Suppressor macrophage (primary cell): ENCODE measurements at regions not wholly inside any gene's neighbourhood (a gene's known extent, or its start where the extent isn't known, plus 50 kb on each side); places are given as distances from the start of the nearest gene placed in this dataset.
"Not testable (repeated sequence)": the region's sequence is repeated elsewhere in the genome, so short reads cannot be mapped to it uniquely, and the experiment has no call there.

ENCODE experiments used
- DNase-seq, 4 experiments: peaks; one replicate each; pipeline ENCODE4 v3.0.0-alpha.2; 2020 to 2022

GRCh38 chr12:43245947-43246346 lies 306.1 kb downstream of the ADAMTS20 start:
- DNase-seq = no peak

- no peak for DNase-seq
Measured at GRCh38 chr12:43241986-43242385, 310.0 kb downstream of the ADAMTS20 start.

DNA sequence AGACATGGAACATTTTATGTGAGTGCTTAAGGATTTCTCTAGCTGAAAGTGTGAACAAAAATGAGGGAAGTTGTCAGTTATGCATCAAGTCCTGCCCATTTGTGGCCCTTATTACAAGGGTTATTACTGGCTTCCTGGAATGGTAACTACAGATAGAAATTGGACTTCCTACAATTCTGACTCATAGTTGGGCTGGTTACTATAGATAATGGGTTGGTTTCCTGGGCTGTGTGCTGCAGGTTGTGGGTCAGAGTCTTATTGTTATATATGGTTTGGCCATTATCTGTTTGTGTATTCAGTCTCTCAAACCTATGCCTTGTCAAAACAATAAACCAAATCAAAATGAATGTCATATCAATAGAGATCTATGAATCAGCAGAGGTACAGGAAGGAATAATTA lies 313.7 kb downstream of the ADAMTS20 start:
- no peak for DNase-seq

DNA sequence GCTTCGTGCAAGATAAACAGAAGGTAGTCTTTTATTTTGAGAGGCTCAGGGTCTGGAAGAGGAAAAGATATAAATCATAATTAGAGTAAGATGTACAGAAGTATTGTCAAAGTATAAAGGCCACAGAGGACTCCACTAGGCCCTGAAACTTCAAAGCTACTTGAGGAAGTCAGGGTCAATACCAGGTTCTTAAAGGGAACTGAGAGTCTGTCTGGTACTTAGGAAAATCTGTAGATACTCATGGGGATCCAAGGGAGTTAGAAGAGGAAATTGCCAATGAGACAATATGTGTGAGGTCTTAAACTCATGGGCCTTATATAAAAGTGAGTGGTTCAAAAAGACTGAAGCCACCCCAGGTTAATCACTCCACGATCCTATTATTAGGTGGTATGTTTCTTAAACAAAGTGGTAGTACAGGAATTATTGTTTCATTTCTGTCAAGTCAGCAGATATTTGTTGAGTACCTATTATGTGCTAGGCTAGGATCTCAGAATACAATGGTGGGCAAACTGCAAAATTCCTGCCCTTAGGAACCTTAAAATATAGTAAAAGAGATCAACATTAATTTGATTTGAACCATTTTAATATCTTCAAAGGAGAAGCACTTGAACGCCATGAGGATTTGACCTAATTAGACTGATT lies 314.6 kb downstream of the ADAMTS20 start:
- no peak for DNase-seq

GRCh38 chr12:43235721-43236120 lies 316.3 kb downstream of the ADAMTS20 start:
- DNase-seq = no peak

- DNase-seq = no peak
Measured at GRCh38 chr12:43233861-43234260, 318.1 kb downstream of the ADAMTS20 start.

DNA sequence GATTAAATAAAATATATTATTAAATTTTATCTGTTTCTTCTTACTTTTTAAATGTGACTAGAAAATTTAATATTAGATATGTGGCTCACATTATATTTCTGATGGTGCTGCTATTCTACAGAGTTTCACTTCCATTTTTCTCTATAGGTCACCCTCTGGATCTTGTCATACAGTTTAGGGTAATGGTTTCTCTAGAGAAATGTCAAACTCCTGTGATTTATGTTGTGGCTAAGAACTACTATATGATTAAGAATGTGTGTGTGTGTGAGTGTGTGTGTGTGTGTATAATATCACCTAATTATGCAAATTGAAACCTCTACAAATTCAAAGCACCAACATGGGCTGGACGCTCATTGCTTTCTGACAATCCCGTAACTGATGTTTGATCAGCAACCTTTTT lies 325.9 kb downstream of the ADAMTS20 start:
- no peak for DNase-seq

DNA sequence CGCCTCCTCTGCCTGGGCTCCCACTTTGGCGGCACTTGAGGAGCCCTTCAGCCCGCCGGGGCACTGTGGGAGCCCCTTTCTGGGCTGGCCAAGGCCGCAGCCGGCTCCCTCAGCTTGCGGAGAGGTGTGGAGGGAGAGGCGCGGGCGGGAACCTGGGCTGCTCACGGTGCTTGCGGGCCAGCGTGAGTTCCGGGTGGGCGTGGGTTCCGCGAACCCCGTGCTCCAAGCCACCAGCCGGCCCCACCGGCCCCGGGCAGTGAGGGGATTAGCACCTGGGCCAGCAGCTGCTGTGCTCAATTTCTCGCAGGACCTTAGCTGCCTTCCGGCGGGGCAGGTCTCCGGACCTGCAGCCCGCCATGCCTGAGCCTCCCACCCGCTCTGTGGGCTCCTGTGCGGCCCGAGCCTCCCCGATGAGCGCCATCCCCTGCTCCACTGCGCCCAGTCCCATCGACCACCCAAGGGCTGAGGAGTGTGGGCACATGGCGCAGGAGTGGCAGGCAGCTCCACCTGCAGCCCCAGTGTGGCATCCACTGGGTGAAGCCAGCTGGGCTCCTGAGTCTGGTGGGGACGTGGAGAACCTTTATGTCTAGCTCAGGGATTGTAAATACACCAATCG lies 327.7 kb downstream of the ADAMTS20 start:
- DNase-seq = not testable (repeated sequence)

DNA sequence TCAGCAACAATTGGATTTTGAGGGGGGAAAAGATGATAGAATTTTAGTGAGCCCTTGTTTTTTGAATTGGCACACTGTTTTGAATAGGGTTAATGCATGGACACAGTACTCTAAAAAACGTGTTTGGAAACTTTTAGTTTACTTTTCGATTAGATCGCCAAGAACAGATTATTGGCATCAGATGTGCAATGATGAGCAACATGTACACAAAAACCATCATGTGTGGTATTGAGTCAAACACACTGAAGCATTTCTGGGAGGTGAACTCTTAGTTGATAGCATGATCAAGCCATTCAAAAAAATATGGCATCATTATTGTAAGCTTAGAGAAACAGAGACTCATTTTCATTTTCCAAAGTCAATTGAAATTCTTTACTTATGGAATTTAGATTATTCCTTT lies 329.2 kb downstream of the ADAMTS20 start:
- DNase-seq = no peak

- no peak for DNase-seq
Measured at GRCh38 chr12:43221216-43221615, 330.8 kb downstream of the ADAMTS20 start.

DNA sequence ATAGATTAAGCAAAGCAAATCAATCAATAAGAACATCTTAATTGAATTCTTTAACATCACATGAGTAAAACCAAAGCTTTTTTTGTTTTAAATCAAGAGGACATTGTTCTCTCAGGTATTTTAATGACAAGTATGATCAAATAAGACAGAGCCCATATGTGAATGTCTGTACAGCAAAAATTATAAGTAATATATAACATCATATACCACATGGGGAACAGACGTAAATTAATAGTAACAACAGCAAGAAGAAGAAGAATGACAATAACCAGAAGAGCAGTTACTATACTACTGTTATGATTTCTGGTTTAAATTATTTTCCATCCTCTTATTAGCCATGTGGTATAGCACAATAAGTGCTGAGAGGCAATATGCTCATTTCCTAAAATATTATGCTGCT lies 335.5 kb downstream of the ADAMTS20 start:
- DNase-seq = no peak

DNA sequence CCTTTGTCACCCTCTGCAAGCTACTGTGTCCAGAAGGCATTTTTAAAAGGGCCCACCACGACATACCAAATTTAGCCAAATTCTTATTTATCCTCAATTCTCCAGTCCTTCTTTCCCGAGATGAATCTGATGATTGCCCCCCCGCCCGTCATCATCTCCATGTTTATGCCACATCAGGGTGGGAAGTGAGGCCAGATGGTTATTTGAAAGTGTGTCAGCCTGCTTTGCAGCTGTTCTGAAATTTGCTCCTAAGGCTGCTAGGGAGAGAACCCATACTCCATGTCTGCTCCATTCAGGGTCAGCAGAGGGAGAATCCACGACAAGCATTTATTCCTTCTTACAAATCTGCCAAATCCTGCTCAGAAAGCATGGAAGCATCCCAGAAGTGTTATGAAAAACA lies 337.8 kb downstream of the ADAMTS20 start:
- DNase-seq = no peak

DNA sequence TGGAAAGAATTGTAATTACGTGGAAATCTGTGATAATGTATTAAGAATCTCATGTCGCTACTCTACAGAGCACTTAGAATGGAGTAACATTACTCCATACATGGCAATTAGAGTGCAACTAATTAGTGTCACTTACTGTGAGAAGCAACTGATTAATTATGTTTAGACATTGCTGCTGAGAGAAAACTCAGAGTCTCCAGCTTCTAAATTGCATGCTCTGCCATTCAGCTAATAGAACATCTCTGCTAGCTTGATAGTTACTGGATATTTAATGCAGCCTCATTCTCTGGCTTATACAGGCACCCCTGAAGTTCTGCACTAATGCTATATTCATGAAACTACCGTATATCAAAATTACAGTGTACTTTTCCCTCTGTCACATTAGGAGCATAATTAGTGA lies 338.4 kb downstream of the ADAMTS20 start:
- no peak for DNase-seq

DNA sequence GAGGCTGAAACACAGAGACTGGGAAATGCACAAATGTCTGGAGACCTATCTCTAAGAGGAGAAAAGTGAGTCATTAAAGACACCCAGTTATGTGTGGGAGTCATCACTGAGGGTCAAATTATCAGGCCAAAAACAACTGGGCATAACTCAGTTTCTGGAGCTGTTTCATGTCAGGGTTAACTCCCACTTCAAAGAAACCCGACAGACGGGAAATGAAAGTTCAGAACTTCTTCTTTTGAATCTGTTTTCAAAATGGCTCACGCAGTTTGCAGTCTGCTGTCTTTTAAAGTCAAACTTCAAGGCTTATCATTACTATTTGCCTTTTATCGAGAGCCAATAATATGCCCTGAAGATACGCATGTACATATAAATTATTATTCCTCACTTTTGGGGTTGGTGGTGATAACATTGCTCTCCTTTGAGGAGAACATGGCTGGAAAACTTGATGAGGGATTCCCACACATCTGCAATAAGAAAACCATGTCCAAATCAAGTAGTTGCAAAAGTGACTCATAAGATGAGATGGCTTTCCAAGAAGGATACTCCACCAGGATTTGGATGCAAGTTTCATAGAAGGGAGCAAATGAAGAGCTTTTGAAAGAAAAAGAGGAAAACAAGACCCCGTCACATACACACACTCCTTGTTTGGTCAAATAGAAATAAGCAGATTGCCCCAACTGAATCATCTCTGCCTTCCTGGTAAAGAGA lies 341.4 kb downstream of the ADAMTS20 start:
- DNase-seq = peak; percentile 36 to 71 (median 50)

DNA sequence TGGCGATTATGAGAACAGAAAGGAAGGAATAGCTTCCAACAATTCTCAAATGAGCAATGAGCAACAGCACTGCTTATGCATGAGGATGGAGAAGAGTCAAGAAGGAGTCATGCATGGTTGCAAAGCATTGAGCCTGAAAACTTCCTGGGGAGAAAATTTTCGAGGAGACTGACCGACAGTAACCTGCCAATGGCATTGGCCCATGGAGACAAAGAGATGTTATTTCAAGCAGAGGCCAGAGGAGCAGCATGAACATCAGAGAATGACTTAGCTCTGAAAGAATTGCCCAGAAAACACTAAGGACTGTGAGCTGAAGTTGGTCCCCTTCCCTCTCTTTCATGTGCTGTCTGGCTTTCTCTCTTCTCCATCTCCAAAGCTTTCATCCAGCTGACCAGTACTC lies 343.4 kb downstream of the ADAMTS20 start:
- DNase-seq = no peak

DNA sequence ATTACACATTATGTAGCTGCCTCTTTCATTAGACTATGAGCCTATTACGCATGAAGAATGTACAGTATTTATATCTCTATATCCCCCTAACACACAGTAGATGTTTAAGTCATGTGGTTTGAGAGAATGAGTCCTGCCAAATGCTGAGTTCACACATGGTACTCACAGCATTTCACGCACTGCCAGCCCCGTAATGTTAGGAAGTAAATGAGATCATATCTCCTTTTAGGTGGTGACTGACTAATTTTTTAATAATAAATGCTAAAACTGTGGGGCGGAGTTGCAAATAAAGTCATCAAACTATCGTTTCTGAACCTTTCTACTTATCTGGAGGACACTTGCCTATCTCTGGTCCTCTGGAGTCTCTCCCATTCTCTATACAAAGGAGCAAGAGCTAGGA lies 343.8 kb downstream of the ADAMTS20 start:
- no peak for DNase-seq

- no peak for DNase-seq
Measured at GRCh38 chr12:43206396-43206795, 345.6 kb downstream of the ADAMTS20 start.

GRCh38 chr12:43198608-43199007 lies 353.4 kb downstream of the ADAMTS20 start:
- no peak for DNase-seq

- no peak for DNase-seq
Measured at GRCh38 chr12:43196268-43196907, 355.6 kb downstream of the ADAMTS20 start.

DNA sequence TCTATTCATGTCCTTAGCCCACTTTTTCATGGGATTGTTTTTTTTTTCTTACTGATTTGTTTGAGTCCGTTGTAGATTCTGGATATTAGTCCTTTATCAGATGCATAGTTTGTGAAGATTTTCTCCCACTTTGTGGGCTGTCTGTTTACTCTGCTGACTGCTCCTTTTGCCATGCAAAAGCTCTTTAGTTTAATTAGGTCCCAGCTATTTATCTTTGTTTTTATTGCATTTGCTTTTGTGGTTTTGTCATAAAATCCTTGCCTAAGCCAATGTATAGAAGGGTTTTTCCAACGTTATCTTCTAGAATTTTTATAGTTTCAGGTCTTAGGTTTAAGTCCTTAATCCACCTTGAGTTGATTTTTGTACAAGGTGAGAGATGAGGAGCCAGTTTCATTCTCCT lies 358.9 kb downstream of the ADAMTS20 start:
- not testable (repeated sequence) for DNase-seq

DNA sequence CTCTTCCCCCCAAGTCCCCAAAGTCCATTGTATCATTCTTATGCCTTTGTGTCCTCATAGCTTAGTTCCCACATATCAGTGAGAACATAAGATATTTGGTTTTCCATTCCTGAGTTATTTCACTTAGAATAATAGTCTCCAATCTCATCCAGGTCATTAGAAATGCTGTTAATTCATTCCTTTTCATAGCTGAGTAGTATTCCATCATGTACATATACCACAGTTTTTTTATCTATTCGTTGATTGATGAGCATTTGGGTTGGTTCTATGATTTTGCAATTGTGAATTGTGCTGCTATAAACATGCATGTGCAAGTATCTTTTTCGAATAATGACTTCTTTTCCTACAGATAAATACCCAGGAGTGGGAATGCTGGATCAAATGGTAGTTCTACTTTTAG lies 359.6 kb downstream of the ADAMTS20 start:
- not testable (repeated sequence) for DNase-seq

GRCh38 chr12:43180242-43180641 lies 371.8 kb downstream of the ADAMTS20 start:
- no peak for DNase-seq

GRCh38 chr12:43179486-43179885 lies 372.5 kb downstream of the ADAMTS20 start:
- no peak for DNase-seq

DNA sequence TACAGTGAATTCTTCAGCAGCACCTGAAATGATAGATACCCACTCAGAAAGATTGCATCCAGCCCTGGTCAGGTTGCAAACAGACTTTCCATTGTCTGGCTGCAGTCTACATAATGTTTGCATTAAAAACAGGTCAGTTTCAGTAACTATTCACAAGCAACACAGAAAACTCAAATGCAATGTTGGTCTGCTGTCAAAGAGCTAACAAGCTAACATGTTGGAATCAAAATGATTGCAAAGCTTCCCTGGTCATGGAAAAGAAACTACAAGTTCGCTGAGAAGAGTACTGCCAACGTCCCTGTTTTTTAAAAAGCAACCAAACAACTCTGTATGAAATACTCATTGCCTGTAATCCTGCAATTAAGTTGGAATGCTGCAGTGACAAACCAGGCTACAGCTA lies 374.7 kb downstream of the ADAMTS20 start:
- DNase-seq = no peak
